ENCODE measurements at regions not wholly inside any gene's neighbourhood (a gene's known extent, or its start where the extent isn't known, plus 50 kb on each side); places are given as distances from the start of the nearest gene placed in this dataset.

GRCh38 chr2:116490511-116491145, 1323.9 kb upstream of the DDX18 start:
- TF ChIP-seq POLR2A (IDR thresholded peaks at IDR 0.05; ENCODE audit: low read length) (no peak), GATA1 (IDR thresholded peaks at IDR 0.05; ENCODE audit: low read depth, low read length) (no peak)

Data from erythroblast (primary cell).